Esophagus muscularis mucosa (tissue), 3 donors: ENCODE measurements at regions not wholly inside any gene's neighbourhood (a gene's known extent, or its start where the extent isn't known, plus 50 kb on each side); places are given as distances from the start of the nearest gene placed in this dataset.

Source experiments
- CTCF ChIP-seq, 3 experiments: fragments of 200-600 bp in 2 of 3; fragments of 450-650 bp in 1 of 3; sonication (generic) in 2 of 3; IDR thresholded peaks; one replicate each; pipeline ENCODE4 v1.5.1; 2017 to 2019; ENCODE audit warnings: antibody characterized with exemption in 3 of 3, mild to moderate bottlenecking in 2 of 3, moderate library complexity in 1 of 3
- POLR2A ChIP-seq: fragments of 450-650 bp; IDR thresholded peaks from one replicate; pipeline ENCODE4 v1.6.1; 2017; ENCODE audit warnings: antibody characterized with exemption, moderate library complexity, mild to moderate bottlenecking, low read depth
- POLR2AphosphoS5 ChIP-seq, 2 donors: sonication (generic); formaldehyde crosslinking; IDR thresholded peaks; one replicate each; pipeline ENCODE4 v1.6.1; 2017; ENCODE audit warnings: antibody characterized with exemption in 2 of 2

GRCh38 chr10:125294109-125294508 lies 133.7 kb upstream of the CTBP2 start:
- TF ChIP-seq CTCF (IDR thresholded peaks at IDR 0.05) (no peak), POLR2AphosphoS5 (IDR thresholded peaks at IDR 0.05) (no peak), POLR2A (no peak)
